ENCODE measurements at regions not wholly inside any gene's neighbourhood (a gene's known extent, or its start where the extent isn't known, plus 50 kb on each side); places are given as distances from the start of the nearest gene placed in this dataset.

DNA sequence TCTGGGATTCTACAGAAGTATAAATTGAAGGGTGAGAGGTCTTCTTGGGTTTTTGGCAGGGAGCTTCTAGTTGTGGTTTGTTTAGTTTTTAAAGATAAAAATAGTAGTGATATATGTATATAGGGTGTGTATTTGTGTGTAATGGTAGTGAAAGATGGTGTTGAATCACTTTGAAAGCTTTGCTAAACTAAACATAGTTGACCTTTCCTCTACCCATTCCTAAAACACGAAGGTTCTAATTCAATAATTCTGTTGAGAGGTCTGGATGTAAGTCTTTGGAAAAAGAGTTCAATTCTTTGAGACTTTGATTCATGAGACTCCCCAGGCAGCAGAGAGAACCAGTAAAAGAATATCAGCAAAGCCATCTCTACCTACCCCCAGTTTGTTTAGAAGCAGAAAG is 247.9 kb upstream of the DUSP10 start:
- TF ChIP-seq, protein P1, sequence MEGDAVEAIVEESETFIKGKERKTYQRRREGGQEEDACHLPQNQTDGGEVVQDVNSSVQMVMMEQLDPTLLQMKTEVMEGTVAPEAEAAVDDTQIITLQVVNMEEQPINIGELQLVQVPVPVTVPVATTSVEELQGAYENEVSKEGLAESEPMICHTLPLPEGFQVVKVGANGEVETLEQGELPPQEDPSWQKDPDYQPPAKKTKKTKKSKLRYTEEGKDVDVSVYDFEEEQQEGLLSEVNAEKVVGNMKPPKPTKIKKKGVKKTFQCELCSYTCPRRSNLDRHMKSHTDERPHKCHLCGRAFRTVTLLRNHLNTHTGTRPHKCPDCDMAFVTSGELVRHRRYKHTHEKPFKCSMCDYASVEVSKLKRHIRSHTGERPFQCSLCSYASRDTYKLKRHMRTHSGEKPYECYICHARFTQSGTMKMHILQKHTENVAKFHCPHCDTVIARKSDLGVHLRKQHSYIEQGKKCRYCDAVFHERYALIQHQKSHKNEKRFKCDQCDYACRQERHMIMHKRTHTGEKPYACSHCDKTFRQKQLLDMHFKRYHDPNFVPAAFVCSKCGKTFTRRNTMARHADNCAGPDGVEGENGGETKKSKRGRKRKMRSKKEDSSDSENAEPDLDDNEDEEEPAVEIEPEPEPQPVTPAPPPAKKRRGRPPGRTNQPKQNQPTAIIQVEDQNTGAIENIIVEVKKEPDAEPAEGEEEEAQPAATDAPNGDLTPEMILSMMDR (IDR thresholded peaks at IDR 0.05; ENCODE audit: low read depth, low read length), result no peak
- no peak for TF ChIP-seq EZH2phosphoT487 (IDR thresholded peaks at IDR 0.05; ENCODE audit: low read depth)
